ENCODE measurements at regions not wholly inside any gene's neighbourhood (a gene's known extent, or its start where the extent isn't known, plus 50 kb on each side); places are given as distances from the start of the nearest gene placed in this dataset.

- no peak overlapping the region for H3K4me3 ChIP-seq
- DNase-seq (ENCODE audit: low spot score): no peak
- no peak overlapping the region for H3K27ac ChIP-seq
- TF ChIP-seq CTCF (IDR thresholded peaks at IDR 0.05): no peak
Observed at GRCh38 chr5:174381241-174381640, 335.7 kb downstream of the NSG2 start.

GRCh38 chr5:174383210-174384167 lies 338.0 kb downstream of the NSG2 start:
- no peak for TF ChIP-seq CTCF (IDR thresholded peaks at IDR 0.05)
- DNase-seq (ENCODE audit: low spot score): no peak
- Histone ChIP-seq H3K4me3 (no peak overlapping the region), H3K27ac (no peak overlapping the region)

- Histone ChIP-seq H3K4me3 (no peak overlapping the region), H3K27ac (no peak overlapping the region)
- no peak for TF ChIP-seq CTCF (IDR thresholded peaks at IDR 0.05)
- DNase-seq (ENCODE audit: low spot score): no peak
Observed at GRCh38 chr5:174384509-174384947, 339.0 kb downstream of the NSG2 start.

GRCh38 chr5:174386306-174386705 lies 338.1 kb upstream of the MSX2 start:
- no peak overlapping the region for H3K27ac ChIP-seq
- no peak overlapping the region for H3K4me3 ChIP-seq
- no peak for DNase-seq (ENCODE audit: low spot score)
- TF ChIP-seq CTCF (IDR thresholded peaks at IDR 0.05): no peak

GRCh38 chr5:174386846-174387245 lies 337.5 kb upstream of the MSX2 start:
- H3K4me3 ChIP-seq: no peak overlapping the region
- TF ChIP-seq CTCF (IDR thresholded peaks at IDR 0.05): no peak
- DNase-seq (ENCODE audit: low spot score): no peak
- no peak overlapping the region for H3K27ac ChIP-seq

GRCh38 chr5:174387448-174387847 lies 336.9 kb upstream of the MSX2 start:
- DNase-seq (ENCODE audit: low spot score): no peak
- Histone ChIP-seq H3K4me3 (no peak overlapping the region), H3K27ac (no peak overlapping the region)
- TF ChIP-seq CTCF (IDR thresholded peaks at IDR 0.05): no peak

GRCh38 chr5:174392892-174393291 lies 331.5 kb upstream of the MSX2 start:
- DNase-seq (ENCODE audit: low spot score): no peak
- no peak for TF ChIP-seq CTCF (IDR thresholded peaks at IDR 0.05)

More at GRCh38 chr5:174392892-174393291, 331.5 kb upstream of the MSX2 start:
- Histone ChIP-seq H3K4me3 (no peak overlapping the region), H3K27ac (no peak overlapping the region)

Data from coronary artery (tissue), 2 donors.